ENCODE measurements at regions not wholly inside any gene's neighbourhood (a gene's known extent, or its start where the extent isn't known, plus 50 kb on each side); places are given as distances from the start of the nearest gene placed in this dataset.

GRCh38 chr11:105448703-105449079, 161.2 kb upstream of the GRIA4 start:
- DNase-seq (ENCODE audit: low read depth): no peak
- Histone ChIP-seq H3K4me3 (ENCODE audit: low read depth, low read length) (no peak overlapping the region), H3K36me3 (ENCODE audit: control insufficient read depth, insufficient read depth, low read length) (no peaks in the 10 kb centered on the region), H3K27me3 (ENCODE audit: control insufficient read depth, insufficient read depth, low read length) (no peaks in the 10 kb centered on the region)
- no peak for TF ChIP-seq CTCF (IDR thresholded peaks at IDR 0.05; ENCODE audit: insufficient read depth, low read length, poor library complexity, severe bottlenecking)

GRCh38 chr11:105447936-105448702, 161.8 kb upstream of the GRIA4 start:
- Histone ChIP-seq H3K36me3 (ENCODE audit: control insufficient read depth, insufficient read depth, low read length) (no peaks in the 10 kb centered on the region), H3K4me3 (ENCODE audit: low read depth, low read length) (no peak overlapping the region), H3K27me3 (ENCODE audit: control insufficient read depth, insufficient read depth, low read length) (no peaks in the 10 kb centered on the region)
- TF ChIP-seq CTCF (IDR thresholded peaks at IDR 0.05; ENCODE audit: insufficient read depth, low read length, poor library complexity, severe bottlenecking): no peak
- DNase-seq (ENCODE audit: low read depth): no peak

- Histone ChIP-seq H3K27me3 (ENCODE audit: control insufficient read depth, insufficient read depth, low read length) (no peaks in the 10 kb centered on the region), H3K36me3 (ENCODE audit: control insufficient read depth, insufficient read depth, low read length) (no peaks in the 10 kb centered on the region), H3K4me3 (ENCODE audit: low read depth, low read length) (no peak overlapping the region)
- no peak for TF ChIP-seq CTCF (IDR thresholded peaks at IDR 0.05; ENCODE audit: insufficient read depth, low read length, poor library complexity, severe bottlenecking)
- no peak for DNase-seq (ENCODE audit: low read depth)
Observed at GRCh38 chr11:105443623-105444022, 166.2 kb upstream of the GRIA4 start.

- Histone ChIP-seq H3K27me3 (ENCODE audit: control insufficient read depth, insufficient read depth, low read length) (no peaks in the 10 kb centered on the region), H3K4me3 (ENCODE audit: low read depth, low read length) (no peak overlapping the region), H3K36me3 (ENCODE audit: control insufficient read depth, insufficient read depth, low read length) (no peaks in the 10 kb centered on the region)
- DNase-seq (ENCODE audit: low read depth): no peak
- TF ChIP-seq CTCF (IDR thresholded peaks at IDR 0.05; ENCODE audit: insufficient read depth, low read length, poor library complexity, severe bottlenecking): no peak
Observed at GRCh38 chr11:105432241-105432995, 177.5 kb upstream of the GRIA4 start.

- Histone ChIP-seq H3K4me3 (ENCODE audit: low read depth, low read length) (no peak overlapping the region), H3K27me3 (ENCODE audit: control insufficient read depth, insufficient read depth, low read length) (no peaks in the 10 kb centered on the region), H3K36me3 (ENCODE audit: control insufficient read depth, insufficient read depth, low read length) (no peaks in the 10 kb centered on the region)
- TF ChIP-seq CTCF (IDR thresholded peaks at IDR 0.05; ENCODE audit: insufficient read depth, low read length, poor library complexity, severe bottlenecking): no peak
- DNase-seq (ENCODE audit: low read depth): no peak
Observed at GRCh38 chr11:105429096-105429910, 180.6 kb upstream of the GRIA4 start.

All from kidney epithelial cell (primary cell).